ENCODE measurements at regions not wholly inside any gene's neighbourhood (a gene's known extent, or its start where the extent isn't known, plus 50 kb on each side); places are given as distances from the start of the nearest gene placed in this dataset.
"Not testable (repeated sequence)": the region's sequence is repeated elsewhere in the genome, so short reads cannot be mapped to it uniquely, and the experiment has no call there.

DNA sequence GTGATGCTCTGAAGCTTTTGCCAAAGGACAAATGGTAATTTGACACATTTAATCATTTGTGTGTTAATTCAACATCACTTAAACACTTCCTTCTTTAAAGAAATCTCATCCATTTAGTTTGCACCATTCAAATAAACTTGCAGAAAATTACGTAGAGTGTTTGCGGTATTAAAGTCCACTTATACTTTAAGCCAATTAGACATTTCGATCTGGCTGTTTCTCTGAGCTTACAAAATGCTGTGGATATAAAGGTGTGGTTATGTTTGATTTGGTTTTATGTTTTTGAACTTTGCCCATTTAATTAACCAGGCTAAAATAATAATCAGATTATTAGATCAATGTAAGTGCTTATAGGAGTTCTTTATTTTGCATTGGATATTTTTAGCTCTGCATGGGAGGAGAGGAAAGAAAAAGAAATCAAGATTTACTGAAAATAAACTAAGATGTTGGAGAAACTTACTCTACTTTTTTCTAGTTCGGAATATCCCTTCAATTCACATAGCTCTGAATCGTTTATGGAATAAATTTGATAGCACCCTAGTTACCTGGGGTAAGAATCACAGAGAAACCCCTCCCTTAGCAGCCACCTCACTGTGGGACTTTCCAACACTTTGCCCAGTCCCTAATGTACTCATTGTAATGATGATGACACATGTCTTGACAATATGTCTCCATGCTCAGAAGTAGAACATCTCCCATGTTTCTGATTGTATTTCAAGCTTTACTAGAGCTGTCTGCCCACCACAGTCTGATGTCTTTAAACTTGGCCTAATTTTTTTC lies 268.0 kb downstream of the BTG1 start:
- Histone ChIP-seq H3K9me3 (no peaks in the 10 kb centered on the region), H3K4me1 (peaks cover 0 to 10% (median 1%) of the 10 kb centered on the region in 4 donors), H3K27ac (no peak overlapping the region), H3K4me3 (no peak overlapping the region), H3K27me3 (no peaks in the 10 kb centered on the region), H3K36me3 (no peaks in the 10 kb centered on the region)
- intact Hi-C loops (cut with DNase I), result no loop called here
- DNase-seq (no peak), ATAC-seq (peak; percentile 61 to 75 (median 70))
- no peak for TF ChIP-seq POLR2A (IDR thresholded peaks at IDR 0.05)
- TF ChIP-seq, protein P1, sequence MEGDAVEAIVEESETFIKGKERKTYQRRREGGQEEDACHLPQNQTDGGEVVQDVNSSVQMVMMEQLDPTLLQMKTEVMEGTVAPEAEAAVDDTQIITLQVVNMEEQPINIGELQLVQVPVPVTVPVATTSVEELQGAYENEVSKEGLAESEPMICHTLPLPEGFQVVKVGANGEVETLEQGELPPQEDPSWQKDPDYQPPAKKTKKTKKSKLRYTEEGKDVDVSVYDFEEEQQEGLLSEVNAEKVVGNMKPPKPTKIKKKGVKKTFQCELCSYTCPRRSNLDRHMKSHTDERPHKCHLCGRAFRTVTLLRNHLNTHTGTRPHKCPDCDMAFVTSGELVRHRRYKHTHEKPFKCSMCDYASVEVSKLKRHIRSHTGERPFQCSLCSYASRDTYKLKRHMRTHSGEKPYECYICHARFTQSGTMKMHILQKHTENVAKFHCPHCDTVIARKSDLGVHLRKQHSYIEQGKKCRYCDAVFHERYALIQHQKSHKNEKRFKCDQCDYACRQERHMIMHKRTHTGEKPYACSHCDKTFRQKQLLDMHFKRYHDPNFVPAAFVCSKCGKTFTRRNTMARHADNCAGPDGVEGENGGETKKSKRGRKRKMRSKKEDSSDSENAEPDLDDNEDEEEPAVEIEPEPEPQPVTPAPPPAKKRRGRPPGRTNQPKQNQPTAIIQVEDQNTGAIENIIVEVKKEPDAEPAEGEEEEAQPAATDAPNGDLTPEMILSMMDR (IDR thresholded peaks at IDR 0.05), result no peak
- 31% methylated on average over 5 of the region's 5 CpGs for WGBS (ENCODE audit: insufficient coverage, low coverage, low lambda C conversion rate, missing lambda C conversion rate)

DNA sequence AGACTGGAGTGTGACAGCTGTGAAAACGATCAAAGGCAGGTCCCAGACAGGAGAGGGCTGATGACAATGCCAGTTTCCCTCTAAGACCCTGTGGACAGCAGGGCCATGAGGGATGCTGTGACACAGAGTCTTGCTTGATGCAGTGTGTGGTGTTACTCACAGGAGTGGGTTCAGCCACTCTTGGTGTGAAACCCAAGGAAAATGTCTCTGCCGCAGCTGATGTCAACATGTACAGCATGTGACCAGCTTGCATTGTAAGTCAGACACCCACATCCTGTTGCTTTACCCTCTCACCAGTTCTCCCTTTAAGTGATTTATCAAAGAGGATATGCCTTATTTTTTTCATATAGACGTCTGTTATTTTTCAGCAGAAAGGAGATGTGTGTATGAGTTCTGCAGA lies 268.6 kb downstream of the BTG1 start:
- Histone ChIP-seq H3K36me3 (no peaks in the 10 kb centered on the region), H3K27me3 (no peaks in the 10 kb centered on the region), H3K4me1 (peaks cover 0 to 10% (median 1%) of the 10 kb centered on the region in 4 donors), H3K9me3 (no peaks in the 10 kb centered on the region), H3K27ac (no peak overlapping the region), H3K4me3 (no peak overlapping the region)
- peak; percentile 27 for TF ChIP-seq POLR2A (IDR thresholded peaks at IDR 0.05)
- TF ChIP-seq, protein P1 (IDR thresholded peaks at IDR 0.05), result no peak
- 48% methylated on average over 3 of the region's 3 CpGs for WGBS (ENCODE audit: insufficient coverage, low coverage, low lambda C conversion rate, missing lambda C conversion rate)
- DNase-seq (peak; percentile 19 to 51 (median 46)), ATAC-seq (peak; percentile 80 to 83 (median 83))
- intact Hi-C loops (cut with DNase I), result no loop called here

DNA sequence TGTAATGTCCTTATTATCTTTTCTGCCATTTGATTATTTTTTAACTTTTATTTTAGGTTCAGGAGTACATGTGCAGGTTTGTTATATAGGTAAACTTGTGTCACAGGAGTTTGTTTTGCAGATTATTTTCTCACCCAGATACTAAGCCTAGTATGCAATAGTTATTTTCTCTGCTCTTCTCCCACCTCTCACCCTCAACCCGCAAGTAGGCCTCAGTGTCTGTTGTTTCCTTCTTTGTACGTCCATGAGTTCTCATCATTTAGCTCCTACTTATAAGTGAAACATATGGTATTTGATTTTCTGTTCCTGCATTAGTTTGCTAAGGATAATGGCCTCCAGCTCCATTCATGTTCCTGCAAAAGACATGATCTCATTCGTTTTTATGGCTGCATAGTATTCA lies 270.0 kb downstream of the BTG1 start:
- H3K9me3 ChIP-seq; H3K4me1 ChIP-seq; DNase-seq; ATAC-seq; H3K27me3 ChIP-seq; H3K36me3 ChIP-seq; intact Hi-C loops (cut with DNase I); H3K27ac ChIP-seq; H3K4me3 ChIP-seq: not testable (repeated sequence)
- 80% methylated on average over 3 of the region's 3 CpGs for WGBS (ENCODE audit: insufficient coverage, low coverage, low lambda C conversion rate, missing lambda C conversion rate)

DNA sequence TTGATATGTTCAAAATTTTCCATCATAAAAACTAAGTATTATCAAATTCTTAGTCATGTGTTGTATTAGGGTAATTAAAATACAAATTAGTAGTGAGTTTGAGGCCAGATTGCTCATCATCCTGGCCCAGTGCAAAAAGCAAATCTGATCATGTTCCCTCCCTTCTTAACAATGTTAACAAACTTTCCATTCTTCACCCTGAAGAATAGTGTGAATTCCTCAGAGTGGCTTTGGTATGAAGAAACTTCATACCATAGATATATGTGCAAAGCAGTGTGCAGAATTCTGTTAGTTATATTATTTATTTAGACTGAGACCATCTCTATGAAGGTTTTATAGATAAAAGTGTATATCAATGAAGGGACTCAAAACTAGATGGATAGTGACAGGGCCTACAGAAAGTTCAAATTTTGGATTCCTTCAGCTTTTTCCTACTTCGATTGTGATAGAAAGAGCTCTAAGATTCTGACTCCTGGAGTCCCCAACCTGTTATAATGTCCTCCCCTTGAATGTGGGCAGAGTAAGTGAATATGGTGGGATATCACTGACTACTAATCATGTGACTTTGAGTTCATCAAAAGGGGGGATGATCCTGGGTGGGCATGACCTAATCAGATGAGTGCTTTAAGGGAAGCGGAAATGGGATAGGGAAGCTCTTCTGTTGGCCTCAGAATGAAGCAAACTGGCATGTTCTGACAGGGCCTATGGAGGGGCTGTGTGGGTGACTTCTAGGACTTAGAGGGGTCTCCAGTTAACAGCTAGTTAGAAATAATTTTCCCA lies 271.4 kb downstream of the BTG1 start:
- peaks cover 0 to 10% (median 1%) of the 10 kb centered on the region in 4 donors for H3K4me1 ChIP-seq
- ATAC-seq (no peak), DNase-seq (no peak)
- WGBS (ENCODE audit: insufficient coverage, low coverage, low lambda C conversion rate, missing lambda C conversion rate), result 96% methylated on average over 2 of the region's 2 CpGs
- no peak overlapping the region for H3K4me3 ChIP-seq
- H3K36me3 ChIP-seq, result no peaks in the 10 kb centered on the region
- no peaks in the 10 kb centered on the region for H3K9me3 ChIP-seq
- H3K27me3 ChIP-seq, result no peaks in the 10 kb centered on the region
- intact Hi-C loops (cut with DNase I), result no loop called here
- no peak overlapping the region for H3K27ac ChIP-seq
- no peak for TF ChIP-seq POLR2A (IDR thresholded peaks at IDR 0.05)
- TF ChIP-seq, protein P1 (IDR thresholded peaks at IDR 0.05), result no peak

DNA sequence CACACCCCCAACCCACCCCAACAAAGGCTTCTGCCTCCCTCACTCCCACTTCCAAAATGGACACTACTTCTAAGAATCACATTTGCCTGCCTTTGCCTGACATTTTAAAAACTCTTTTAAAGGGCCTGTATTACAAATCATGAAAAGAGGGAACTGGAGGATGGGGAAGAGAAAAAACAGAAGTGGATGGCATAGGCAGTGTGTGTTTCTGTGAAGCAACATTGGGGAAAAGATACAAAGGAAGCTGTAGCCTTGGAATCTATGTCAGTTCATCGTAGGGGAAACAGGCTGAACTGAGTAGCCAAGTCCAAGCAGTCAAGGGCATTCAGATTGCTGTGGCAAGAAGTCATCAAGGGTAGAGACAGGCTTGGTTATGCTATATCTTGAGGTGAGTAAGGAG lies 273.9 kb downstream of the BTG1 start:
- no peaks in the 10 kb centered on the region for H3K27me3 ChIP-seq
- no peak overlapping the region for H3K4me3 ChIP-seq
- H3K9me3 ChIP-seq, result no peaks in the 10 kb centered on the region
- ATAC-seq (peak; percentile 39 to 71 (median 62)), DNase-seq (no peak)
- H3K4me1 ChIP-seq, result no peaks in the 10 kb centered on the region
- 33% methylated on average over 1 of the region's 1 CpG for WGBS (ENCODE audit: insufficient coverage, low coverage, low lambda C conversion rate, missing lambda C conversion rate)
- H3K36me3 ChIP-seq, result no peaks in the 10 kb centered on the region
- intact Hi-C loops (cut with DNase I), result no loop called here
- no peak for TF ChIP-seq POLR2A (IDR thresholded peaks at IDR 0.05)
- TF ChIP-seq, protein P1 (IDR thresholded peaks at IDR 0.05), result no peak
- H3K27ac ChIP-seq, result no peak overlapping the region

All from right lobe of liver (tissue), 6 donors.